Liver (tissue), 8 donors: ENCODE measurements at regions not wholly inside any gene's neighbourhood (a gene's known extent, or its start where the extent isn't known, plus 50 kb on each side); places are given as distances from the start of the nearest gene placed in this dataset.

Experiments used
- DNase-seq: peaks from one replicate; pipeline ENCODE4 v3.0.0-alpha.2; 2017; ENCODE audit warnings: low spot score
- H3K27ac ChIP-seq, 2 donors: one replicate each; pipeline ENCODE4 v1.7.0; 2013; ENCODE audit warnings: inconsistent platforms in 2 of 2, low read length in 2 of 2, control low read depth in 1 of 2, low read depth in 1 of 2, mild to moderate bottlenecking in 1 of 2
- H3K27me3 ChIP-seq, 4 donors: one replicate each; pipeline versions ENCODE4 v1.6.1 to v1.7.0; 2013; ENCODE audit warnings: low read length in 3 of 4, inconsistent platforms in 1 of 4, mild to moderate bottlenecking in 1 of 4, moderate library complexity in 1 of 4; ENCODE audit not compliant: control insufficient read depth in 4 of 4, insufficient read depth in 4 of 4
- H3K36me3 ChIP-seq, 4 donors: one replicate each; pipeline versions ENCODE4 v1.6.1 to v1.7.0; 2013; ENCODE audit warnings: low read length in 3 of 4, mild to moderate bottlenecking in 3 of 4, low read depth in 1 of 4, moderate library complexity in 1 of 4; ENCODE audit not compliant: control insufficient read depth in 4 of 4, insufficient read depth in 3 of 4
- H3K4me1 ChIP-seq, 4 donors: one replicate each; pipeline versions ENCODE4 v1.6.1 to v1.7.0; 2013; ENCODE audit warnings: low read length in 3 of 4, mild to moderate bottlenecking in 3 of 4, moderate library complexity in 1 of 4; ENCODE audit not compliant: control insufficient read depth in 4 of 4, insufficient read depth in 4 of 4
- H3K4me3 ChIP-seq, 3 donors: one replicate each; pipeline versions ENCODE4 v1.6.1 to v1.7.0; 2013; ENCODE audit warnings: low read length in 3 of 3, control low read depth in 1 of 3, low read depth in 1 of 3, mild to moderate bottlenecking in 1 of 3
- H3K9ac ChIP-seq, 2 donors: one replicate each; pipeline ENCODE4 v1.7.0; 2013; ENCODE audit warnings: low read length in 2 of 2, mild to moderate bottlenecking in 2 of 2, moderate library complexity in 2 of 2, control low read depth in 1 of 2, low read depth in 1 of 2
- H3K9me3 ChIP-seq, 4 donors: one replicate each; pipeline versions ENCODE4 v1.6.1 to v1.7.0; 2013; ENCODE audit warnings: low read length in 3 of 4; ENCODE audit not compliant: control insufficient read depth in 4 of 4
- ATF3 ChIP-seq: IDR thresholded peaks from 2 replicates; pipeline ENCODE4 v1.6.1; 2016; ENCODE audit warnings: antibody characterized with exemption
- CTCF ChIP-seq: fragments of 150-350 bp; IDR thresholded peaks from 2 replicates; pipeline ENCODE4 v1.5.1; 2017; ENCODE audit warnings: improper control_type of control experiment, low read depth, low read length; ENCODE audit not compliant: missing input control
- EGR1 ChIP-seq, 2 donors: IDR thresholded peaks; 2 replicates each; pipeline ENCODE4 v1.6.1; 2016 to 2018; ENCODE audit warnings: antibody characterized with exemption in 2 of 2, low read depth in 2 of 2
- FOXA1 ChIP-seq: IDR thresholded peaks from 2 replicates; pipeline ENCODE4 v1.6.1; 2016; ENCODE audit warnings: antibody characterized with exemption
- FOXA2 ChIP-seq: IDR thresholded peaks from 2 replicates; pipeline ENCODE4 v1.6.1; 2016; ENCODE audit warnings: antibody characterized with exemption
- GABPA ChIP-seq, 2 donors: IDR thresholded peaks in 1 of 2; conservative IDR thresholded peaks in 1 of 2; 2 replicates each; pipeline ENCODE4 v1.6.1; 2016; ENCODE audit warnings: antibody characterized with exemption in 2 of 2, mild to moderate bottlenecking in 1 of 2, moderate library complexity in 1 of 2
- HNF4A ChIP-seq, 2 donors: conservative IDR thresholded peaks; 2 replicates each; pipeline ENCODE4 v1.6.1; 2016; ENCODE audit warnings: antibody characterized with exemption in 2 of 2, mild to moderate bottlenecking in 2 of 2
- HNF4G ChIP-seq: IDR thresholded peaks from 2 replicates; pipeline ENCODE4 v1.6.1; 2016; ENCODE audit warnings: antibody characterized with exemption
- NR2F2 ChIP-seq: IDR thresholded peaks from 2 replicates; pipeline ENCODE4 v1.6.1; 2016; ENCODE audit warnings: antibody characterized with exemption
- RAD21 ChIP-seq, 2 donors: IDR thresholded peaks; 2 replicates each; pipeline ENCODE4 v1.6.1; 2016; ENCODE audit warnings: antibody characterized with exemption in 2 of 2, mild to moderate bottlenecking in 2 of 2
- SP1 ChIP-seq: IDR thresholded peaks from 2 replicates; pipeline ENCODE4 v1.6.1; 2018; ENCODE audit warnings: antibody characterized with exemption, mild to moderate bottlenecking
- TAF1 ChIP-seq: conservative IDR thresholded peaks from 2 replicates; pipeline ENCODE4 v1.6.1; 2016; ENCODE audit warnings: antibody characterized with exemption, mild to moderate bottlenecking
- YY1 ChIP-seq: IDR thresholded peaks from 2 replicates; pipeline ENCODE4 v1.6.1; 2016; ENCODE audit warnings: antibody characterized with exemption, mild to moderate bottlenecking
- WGBS: extraction: QIAGEN DNeasy Blood & Tissue Kit; methylation state at CpG from one replicate; pipeline ENCODE4 v1.1.7; 2013; 5-methylcytosine and 5-hydroxymethylcytosine counted together
- TF ChIP-seq, protein P1 (sequence below): IDR thresholded peaks from 2 replicates; pipeline ENCODE4 v1.6.1; 2016; ENCODE audit warnings: antibody characterized with exemption
- TF ChIP-seq, protein P2 (sequence below): IDR thresholded peaks from 2 replicates; pipeline ENCODE4 v1.6.1; 2016; ENCODE audit warnings: antibody characterized with exemption
- TF ChIP-seq, protein P3 (sequence below): IDR thresholded peaks from 2 replicates; pipeline ENCODE4 v1.6.1; 2016; ENCODE audit warnings: antibody characterized with exemption, mild to moderate bottlenecking
- donor health status: healthy.
- donor health status: healthy.
- donor health status: healthy.
- donor health status: healthy.
- donor health status: healthy.

DNA sequence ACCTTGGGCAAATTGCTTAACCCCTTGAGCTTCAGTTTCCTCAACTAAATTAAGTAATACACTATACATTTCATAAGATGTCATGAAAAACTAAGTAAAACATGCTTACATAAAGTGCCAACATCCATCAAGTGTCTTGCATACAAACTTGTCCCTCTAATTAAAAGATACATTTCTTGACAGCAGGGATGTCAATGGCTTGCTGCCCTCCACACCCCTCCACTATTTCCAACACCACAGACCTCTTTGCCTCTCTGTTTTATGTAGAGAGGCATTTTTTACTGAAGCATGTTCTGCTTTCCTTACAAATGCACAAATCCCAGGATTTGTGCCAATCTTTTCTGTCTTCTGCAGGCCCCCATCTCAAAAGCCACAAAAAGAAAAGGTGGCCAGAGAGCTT is 89.0 kb upstream of the HOXC13 start (continued):
- no peak for TF ChIP-seq CTCF

- Histone ChIP-seq H3K9ac (no peak overlapping the region), H3K27ac (no peak overlapping the region), H3K36me3 (no peaks in the 10 kb centered on the region), H3K27me3 (peaks cover 0 to 3% (median 1%) of the 10 kb centered on the region in 4 donors), H3K4me3 (no peak overlapping the region), H3K9me3 (no peaks in the 10 kb centered on the region), H3K4me1 (no peaks in the 10 kb centered on the region)
- 77% methylated on average over 6 of the region's 6 CpGs for WGBS
- TF ChIP-seq, protein P1, sequence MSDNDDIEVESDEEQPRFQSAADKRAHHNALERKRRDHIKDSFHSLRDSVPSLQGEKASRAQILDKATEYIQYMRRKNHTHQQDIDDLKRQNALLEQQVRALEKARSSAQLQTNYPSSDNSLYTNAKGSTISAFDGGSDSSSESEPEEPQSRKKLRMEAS = no peak
- TF ChIP-seq, protein P2, sequence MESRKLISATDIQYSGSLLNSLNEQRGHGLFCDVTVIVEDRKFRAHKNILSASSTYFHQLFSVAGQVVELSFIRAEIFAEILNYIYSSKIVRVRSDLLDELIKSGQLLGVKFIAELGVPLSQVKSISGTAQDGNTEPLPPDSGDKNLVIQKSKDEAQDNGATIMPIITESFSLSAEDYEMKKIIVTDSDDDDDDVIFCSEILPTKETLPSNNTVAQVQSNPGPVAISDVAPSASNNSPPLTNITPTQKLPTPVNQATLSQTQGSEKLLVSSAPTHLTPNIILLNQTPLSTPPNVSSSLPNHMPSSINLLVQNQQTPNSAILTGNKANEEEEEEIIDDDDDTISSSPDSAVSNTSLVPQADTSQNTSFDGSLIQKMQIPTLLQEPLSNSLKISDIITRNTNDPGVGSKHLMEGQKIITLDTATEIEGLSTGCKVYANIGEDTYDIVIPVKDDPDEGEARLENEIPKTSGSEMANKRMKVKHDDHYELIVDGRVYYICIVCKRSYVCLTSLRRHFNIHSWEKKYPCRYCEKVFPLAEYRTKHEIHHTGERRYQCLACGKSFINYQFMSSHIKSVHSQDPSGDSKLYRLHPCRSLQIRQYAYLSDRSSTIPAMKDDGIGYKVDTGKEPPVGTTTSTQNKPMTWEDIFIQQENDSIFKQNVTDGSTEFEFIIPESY = no peak
- TF ChIP-seq CTCF (no peak), FOXA1 (no peak), FOXA2 (no peak), SP1 (no peak), HNF4G (no peak), GABPA (IDR thresholded peaks at IDR 0.05 in 1 of 2, conservative IDR thresholded peaks at IDR 0.05 in 1 of 2) (no peak), TAF1 (no peak), YY1 (no peak), HNF4A (conservative IDR thresholded peaks at IDR 0.05) (no peak), EGR1 (IDR thresholded peaks at IDR 0.05; ENCODE audit: low read depth in 2 of 2) (no peak), RAD21 (IDR thresholded peaks at IDR 0.05) (no peak), NR2F2 (no peak), ATF3 (no peak)
- TF ChIP-seq, protein P3, sequence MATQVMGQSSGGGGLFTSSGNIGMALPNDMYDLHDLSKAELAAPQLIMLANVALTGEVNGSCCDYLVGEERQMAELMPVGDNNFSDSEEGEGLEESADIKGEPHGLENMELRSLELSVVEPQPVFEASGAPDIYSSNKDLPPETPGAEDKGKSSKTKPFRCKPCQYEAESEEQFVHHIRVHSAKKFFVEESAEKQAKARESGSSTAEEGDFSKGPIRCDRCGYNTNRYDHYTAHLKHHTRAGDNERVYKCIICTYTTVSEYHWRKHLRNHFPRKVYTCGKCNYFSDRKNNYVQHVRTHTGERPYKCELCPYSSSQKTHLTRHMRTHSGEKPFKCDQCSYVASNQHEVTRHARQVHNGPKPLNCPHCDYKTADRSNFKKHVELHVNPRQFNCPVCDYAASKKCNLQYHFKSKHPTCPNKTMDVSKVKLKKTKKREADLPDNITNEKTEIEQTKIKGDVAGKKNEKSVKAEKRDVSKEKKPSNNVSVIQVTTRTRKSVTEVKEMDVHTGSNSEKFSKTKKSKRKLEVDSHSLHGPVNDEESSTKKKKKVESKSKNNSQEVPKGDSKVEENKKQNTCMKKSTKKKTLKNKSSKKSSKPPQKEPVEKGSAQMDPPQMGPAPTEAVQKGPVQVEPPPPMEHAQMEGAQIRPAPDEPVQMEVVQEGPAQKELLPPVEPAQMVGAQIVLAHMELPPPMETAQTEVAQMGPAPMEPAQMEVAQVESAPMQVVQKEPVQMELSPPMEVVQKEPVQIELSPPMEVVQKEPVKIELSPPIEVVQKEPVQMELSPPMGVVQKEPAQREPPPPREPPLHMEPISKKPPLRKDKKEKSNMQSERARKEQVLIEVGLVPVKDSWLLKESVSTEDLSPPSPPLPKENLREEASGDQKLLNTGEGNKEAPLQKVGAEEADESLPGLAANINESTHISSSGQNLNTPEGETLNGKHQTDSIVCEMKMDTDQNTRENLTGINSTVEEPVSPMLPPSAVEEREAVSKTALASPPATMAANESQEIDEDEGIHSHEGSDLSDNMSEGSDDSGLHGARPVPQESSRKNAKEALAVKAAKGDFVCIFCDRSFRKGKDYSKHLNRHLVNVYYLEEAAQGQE = no peak
- no peak for DNase-seq
These were observed 86.6 kb upstream of the HOXC13 start for GRCh38 chr12:53852061-53852460.
